HL-60 (cell line): ENCODE measurements at regions not wholly inside any gene's neighbourhood (a gene's known extent, or its start where the extent isn't known, plus 50 kb on each side); places are given as distances from the start of the nearest gene placed in this dataset.
"Not testable (repeated sequence)": the region's sequence is repeated elsewhere in the genome, so short reads cannot be mapped to it uniquely, and the experiment has no call there.

ENCODE experiments used
- CTCF ChIP-seq: IDR thresholded peaks from one replicate; pipeline ENCODE4 v1.5.1; 2011; ENCODE audit warnings: low read length, control low read depth, inconsistent platforms; ENCODE audit not compliant: insufficient read depth
- REST ChIP-seq: IDR thresholded peaks from 2 replicates; pipeline ENCODE4 v1.6.1; 2012; ENCODE audit warnings: low read depth; ENCODE audit not compliant: insufficient replicate concordance

GRCh38 chr11:67912184-67912583 lies 91.7 kb downstream of the UNC93B1 start:
- not testable (repeated sequence) for TF ChIP-seq CTCF, REST
